Fibroblast of peridontal ligament (primary cell): ENCODE measurements at regions not wholly inside any gene's neighbourhood (a gene's known extent, or its start where the extent isn't known, plus 50 kb on each side); places are given as distances from the start of the nearest gene placed in this dataset.
"Not testable (repeated sequence)": the region's sequence is repeated elsewhere in the genome, so short reads cannot be mapped to it uniquely, and the experiment has no call there.

ENCODE experiments used
- DNase-seq: peaks from one replicate; pipeline ENCODE4 v3.0.0-alpha.2; 2010; ENCODE audit errors: extremely low read depth

DNA sequence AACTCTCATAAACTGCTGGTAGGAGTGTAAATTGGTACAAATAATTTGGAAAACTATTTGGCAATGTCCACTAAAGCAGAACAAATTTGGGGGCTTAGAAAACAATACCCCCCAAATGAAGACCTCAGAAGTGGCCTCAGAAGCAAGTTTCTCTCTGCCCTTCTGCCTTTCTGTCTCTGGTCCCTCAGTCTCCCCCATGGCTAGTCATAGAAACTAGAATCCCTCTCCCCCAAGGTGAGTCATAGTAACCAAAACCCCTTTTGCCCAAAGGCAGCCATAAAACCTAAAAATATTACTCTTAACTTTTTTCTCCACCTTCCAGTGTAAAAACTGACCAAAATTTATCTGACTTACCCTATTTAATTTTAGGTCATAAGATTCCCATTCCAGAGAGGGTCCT lies 350.7 kb upstream of the LRRC3B start:
- DNase-seq = no peak

DNA sequence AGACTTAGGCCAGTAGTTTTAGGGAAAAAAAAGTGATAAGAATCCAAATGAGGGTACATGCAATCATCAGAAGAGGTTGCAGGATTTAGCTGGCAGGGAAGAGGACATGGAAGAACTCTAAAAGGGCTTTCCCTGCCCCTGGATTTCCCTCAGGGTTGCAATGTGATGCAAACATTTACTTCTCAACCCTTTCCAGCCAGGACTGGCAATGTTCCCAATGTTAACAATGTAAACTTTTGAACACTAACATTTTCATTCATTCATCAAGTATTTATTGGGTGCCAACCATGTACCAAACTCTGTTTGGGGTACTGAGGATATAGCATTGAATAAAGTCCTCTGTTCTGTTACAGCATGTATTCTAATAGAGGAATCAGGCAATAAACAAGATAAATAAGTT lies 349.4 kb upstream of the LRRC3B start:
- no peak for DNase-seq

DNA sequence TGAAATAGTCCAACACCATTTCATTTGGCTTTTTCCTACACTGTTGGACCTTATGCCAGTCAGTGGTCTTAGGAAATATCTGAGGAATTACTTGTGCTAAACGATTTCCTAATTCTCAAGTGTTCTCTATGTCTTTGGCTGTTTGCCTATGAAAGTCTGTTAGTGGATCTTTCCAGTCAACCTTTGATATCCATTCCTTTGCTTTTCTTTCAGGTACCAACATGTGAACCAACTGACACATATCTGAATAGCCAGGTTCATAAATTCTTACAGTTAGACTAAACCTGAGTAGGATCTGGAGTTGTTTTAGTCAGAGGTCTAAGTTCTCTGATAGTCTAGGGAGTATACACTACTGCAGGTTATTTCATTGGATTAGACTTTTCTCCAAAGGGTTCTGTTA lies 343.5 kb upstream of the LRRC3B start:
- DNase-seq = no peak

DNA sequence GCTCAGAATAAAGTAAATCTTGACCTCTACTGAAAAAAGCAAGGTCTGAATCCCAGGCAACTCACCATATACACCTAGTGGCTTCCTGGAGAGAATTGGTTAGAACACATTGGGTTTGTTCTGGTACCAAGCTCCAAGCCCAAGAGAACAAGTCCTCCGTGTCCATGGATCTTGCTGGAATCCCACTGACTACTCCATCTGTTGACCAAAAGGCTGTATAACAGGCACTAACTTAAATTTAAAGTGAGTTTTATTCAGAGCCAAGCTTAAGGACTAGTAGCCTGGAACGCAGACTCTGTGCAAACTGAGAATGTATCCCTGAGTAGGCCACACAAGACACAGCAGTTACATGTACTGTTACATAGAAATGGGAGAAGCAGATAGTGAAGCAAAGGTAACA lies 342.1 kb upstream of the LRRC3B start:
- DNase-seq = no peak

DNA sequence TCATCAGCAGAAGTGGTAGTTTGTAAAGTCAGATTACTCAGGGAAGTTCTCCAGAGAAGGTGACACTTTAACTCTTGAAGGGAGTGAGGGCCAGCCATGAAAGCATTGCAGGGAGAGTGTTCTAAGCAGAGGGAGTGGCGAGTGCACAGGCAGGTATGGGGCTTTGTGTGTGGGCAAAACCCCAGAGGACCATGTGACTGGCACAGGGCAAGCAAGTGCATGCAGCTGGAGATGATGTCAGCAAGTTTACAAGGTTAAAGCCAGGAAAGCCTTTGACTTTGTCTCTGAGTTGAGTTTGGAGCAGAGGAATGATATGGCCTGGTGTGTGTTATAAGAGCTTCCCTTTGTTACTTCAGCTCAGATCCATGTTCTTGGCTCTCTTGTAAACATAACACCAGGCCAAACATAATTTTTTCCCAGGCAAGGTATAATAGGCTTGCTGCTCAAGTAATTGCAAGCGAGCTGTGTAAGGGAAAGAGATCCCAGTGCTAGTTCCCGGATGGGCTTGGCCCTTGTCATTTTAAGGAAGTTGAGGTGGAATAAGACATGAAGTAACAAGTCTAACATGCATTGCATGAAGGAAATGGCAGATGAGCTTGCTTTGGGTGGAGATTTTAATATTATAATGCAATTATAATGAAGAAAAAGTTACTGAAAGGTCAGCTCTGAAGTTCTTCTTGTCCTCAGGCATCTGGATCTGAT lies 341.1 kb upstream of the LRRC3B start:
- no peak for DNase-seq

DNA sequence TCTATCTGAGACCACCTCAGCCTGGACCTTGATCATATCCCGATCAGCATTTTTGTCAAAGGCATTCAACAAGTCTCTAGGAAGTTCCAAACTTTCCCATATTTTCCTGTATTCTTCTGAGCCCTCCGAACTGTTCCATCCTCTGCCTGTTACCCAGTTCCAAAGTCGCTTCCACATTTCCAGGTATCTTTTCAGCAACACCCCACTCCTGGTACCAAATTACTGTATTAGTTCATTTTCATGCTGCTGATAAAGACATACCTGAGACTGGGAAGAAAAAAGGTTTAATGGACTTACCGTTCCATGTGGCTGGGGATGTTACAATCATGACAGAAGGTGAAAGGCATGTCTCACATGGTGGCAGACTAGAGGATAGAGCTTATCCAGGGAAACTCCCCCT lies 338.1 kb upstream of the LRRC3B start:
- DNase-seq = not testable (repeated sequence)

DNA sequence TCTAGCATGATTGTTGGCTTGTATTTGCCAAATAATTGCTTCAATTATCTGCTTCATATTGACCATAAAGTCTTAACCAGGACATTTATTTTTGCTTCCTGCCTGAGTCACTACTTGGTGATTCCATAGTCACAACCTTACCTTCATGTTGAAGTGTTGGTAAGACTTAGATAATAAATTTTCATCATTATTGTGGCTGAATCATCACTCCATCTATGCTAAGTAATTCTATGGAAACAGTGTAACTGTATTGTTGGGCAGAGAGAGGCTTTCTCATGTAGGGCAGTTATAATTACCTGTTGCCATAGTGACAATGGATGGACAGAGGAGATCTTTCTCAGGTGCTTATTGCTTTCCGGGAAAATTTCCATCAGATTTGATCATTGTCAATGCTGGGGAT lies 330.7 kb upstream of the LRRC3B start:
- no peak for DNase-seq

DNA sequence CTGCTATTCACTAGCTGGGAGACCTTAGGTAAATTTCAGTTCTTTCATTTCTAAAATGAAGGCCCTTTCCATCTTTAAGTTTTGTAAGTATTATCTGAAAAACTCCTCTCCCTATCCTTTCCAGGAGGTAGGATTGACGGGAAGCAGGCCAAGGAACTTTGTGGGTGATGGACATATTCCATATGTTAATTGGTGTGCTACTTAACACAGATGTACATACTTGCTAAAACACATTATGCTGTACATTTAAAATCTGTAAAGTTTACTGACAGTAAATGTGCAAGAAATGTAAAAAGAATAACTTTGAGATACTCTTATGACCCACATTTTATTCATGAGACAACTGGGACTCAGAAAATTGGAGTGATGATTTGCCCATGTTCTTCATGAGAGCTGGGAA lies 329.8 kb upstream of the LRRC3B start:
- no peak for DNase-seq

DNA sequence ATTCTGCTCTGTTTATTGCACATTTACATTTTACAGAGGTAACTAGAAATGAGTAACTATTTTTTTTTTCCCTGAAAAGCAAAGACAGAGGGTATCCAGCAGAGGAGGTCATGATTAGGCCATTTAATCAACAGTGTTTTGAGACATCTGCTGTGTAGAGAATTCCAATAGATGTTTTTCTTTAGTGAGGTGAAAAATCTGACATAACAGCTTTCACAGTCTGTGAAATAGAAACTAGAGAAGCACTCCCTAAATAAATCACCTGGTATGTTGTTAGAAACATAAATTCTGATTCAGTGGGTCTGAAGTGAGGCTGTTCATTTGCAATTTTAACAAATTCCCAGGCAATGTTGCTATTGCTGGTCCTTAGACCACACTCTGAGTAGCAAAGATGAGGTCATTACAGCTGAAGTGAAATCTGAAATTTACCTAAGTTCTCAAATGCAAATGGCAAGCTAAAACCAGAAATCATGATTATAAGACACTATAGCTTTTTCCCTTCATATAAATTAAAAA lies 329.2 kb upstream of the LRRC3B start:
- DNase-seq = no peak

DNA sequence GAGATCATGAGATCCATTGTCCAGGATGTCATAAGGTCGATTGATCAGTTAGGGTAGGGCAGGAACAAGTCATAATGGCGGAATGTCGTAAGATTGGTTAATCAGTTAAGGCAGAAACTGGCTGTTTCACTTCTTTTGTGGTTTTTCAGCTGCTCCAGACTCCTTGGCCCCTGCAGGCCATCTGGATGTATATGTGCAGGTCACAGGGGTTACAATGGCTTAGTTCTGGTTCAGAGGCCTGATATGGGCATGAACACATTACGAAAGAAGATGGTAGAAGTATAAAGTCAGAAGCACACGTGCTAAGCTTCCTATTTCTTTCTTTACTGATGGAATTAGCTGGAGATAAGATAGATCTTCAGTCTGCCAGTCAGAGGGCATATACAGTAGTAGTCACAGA lies 315.4 kb upstream of the LRRC3B start:
- DNase-seq = no peak

DNA sequence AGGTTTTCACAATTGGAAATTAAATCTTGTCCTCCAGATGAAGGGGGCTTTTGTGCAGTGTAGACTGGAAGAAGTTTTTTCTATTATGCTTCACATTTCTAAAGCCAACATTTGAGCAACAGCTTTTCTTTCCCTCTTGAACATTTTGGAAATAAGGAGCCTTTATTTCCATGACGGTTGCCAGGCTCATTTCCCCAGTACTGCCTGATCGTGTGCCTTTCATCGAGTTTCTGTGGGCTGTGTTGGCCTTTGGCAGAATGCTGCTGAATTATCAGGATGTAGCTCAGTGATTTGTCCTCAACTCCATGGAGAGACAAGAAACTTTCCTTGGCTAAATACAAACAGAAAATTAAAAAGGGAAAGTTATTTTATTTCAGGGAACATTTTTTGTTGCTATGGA lies 314.8 kb upstream of the LRRC3B start:
- no peak for DNase-seq

DNA sequence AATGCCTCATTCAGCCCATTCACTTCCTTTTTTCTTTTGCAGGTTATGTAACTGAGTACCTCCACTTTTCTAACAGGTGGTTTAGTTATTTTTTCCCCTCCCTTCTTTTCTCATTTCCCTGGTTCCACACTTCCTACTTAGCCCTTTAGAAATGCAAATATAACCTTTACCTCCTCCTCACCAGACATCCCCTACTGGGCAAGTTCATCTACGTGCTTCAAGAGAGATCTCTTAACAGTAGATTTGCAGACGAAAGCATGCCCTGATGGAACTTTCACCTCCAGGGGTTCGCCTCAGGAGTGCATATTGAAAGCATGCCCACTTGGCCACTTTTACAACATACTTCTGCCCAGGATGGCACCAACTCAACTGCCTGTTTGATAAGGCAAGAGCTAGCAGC lies 314.1 kb upstream of the LRRC3B start:
- DNase-seq = no peak

DNA sequence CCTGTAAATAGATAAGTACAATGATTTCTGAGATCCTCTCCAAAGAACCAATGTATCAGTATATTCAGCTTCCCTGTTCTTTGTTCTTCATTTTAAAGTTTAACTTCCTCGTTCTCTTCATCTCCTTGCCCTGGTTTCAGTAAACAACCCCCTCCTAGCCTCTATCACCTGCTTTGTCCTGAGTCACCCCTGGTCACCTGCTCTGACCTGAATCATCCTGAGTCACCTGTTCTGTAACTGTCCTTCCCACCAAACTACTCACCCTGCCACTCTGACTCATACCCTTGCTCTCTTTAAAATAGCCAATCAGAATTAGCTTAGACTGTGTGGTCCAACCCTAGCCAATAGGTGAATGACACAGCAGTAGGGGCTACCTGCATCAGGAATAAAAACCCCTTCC lies 313.0 kb upstream of the LRRC3B start:
- not testable (repeated sequence) for DNase-seq

DNA sequence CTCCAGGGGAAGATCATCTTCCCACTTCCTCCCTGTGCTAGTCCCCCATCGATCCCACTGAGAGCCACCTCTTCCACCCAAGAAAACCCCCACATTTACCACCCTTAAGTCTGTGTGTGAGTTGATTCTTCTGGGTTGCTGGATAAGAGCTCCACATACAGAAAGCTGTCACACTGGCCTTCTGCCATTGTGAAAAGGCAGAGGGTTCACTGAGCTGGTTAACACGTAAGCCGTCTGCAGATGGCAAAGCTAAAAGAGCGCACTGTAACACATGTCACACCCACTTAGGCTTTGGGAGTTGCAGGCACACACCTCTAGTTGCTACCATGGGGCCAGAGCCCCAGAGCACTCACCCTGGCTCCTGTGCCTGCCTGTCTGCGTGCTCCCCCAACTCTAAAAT lies 309.8 kb upstream of the LRRC3B start:
- no peak for DNase-seq

DNA sequence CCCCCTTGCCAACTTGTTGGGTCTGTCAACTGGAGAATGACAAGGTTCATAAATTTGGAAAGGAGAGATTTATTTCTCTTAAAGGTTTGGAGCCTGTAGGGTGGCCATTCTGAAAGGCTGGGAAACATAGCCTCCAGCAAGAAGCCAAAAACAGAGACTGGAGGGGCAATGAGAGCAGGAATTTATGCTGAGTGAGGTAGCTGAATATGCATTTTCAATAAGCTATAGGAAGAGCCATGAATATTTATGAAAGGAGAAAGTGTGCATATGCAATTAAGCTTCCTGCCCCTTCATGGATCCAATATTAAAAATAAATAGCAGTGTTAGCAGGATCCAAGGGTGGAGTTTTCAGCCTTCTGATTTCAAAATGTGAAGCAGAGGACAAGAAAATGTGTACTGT lies 306.1 kb upstream of the LRRC3B start:
- DNase-seq = no peak

DNA sequence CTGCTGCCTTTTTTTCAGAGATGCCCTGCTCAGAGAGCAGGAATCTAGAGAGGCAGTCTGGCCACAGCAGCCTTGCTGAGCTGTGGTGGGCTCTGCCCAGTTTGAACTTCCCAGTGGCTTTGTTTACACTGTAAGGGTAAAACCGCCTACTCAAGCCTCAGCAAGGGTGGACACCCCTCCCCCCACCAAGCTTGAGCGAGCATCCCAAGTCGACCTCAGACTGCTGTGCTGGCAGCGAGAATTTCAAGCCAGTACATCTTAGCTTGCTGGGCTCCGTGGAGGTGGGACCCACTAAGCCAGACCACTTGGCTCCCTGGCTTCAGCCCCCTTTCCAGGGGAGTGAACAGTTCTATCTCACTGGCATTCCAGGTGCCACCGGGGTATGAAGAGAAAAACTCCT lies 298.8 kb upstream of the LRRC3B start:
- not testable (repeated sequence) for DNase-seq

DNA sequence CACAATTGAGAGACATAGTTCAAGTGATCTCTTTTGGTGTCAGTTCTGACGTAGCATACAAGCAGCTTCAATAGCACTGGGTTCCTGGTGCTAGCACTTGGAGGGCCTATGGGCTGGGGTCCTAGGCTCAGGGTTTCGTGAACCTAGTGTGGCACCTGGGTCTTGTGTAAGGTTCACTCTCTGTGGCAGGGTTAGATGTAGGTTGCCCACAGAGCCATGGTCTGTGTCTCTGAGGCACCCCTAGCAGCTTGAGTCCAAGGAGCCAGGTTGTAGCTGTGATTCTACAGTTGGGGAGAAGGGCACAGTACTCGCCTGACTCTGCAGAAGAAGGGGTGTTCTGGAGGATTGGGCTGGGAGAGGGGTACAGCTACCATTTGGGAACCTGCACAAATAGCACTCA lies 282.6 kb upstream of the LRRC3B start:
- DNase-seq = no peak

DNA sequence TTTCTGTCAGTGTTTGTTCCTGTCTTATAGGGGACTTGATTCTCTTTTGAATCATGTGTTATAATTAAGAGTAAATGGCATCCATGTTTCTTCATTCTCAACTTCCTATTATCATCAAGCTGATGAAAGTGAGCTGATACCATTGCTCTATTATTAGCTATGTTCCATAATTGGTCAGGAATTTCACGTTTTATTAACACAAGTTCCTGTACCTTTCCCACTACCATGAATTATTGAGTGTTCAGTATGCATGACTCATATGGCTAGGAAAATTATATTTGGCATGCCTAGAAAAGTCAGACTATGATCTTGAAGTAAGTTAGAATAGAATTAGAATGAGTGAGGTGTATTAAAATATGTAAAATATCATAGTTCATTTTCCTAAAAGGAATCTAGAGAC lies 278.9 kb upstream of the LRRC3B start:
- no peak for DNase-seq

DNA sequence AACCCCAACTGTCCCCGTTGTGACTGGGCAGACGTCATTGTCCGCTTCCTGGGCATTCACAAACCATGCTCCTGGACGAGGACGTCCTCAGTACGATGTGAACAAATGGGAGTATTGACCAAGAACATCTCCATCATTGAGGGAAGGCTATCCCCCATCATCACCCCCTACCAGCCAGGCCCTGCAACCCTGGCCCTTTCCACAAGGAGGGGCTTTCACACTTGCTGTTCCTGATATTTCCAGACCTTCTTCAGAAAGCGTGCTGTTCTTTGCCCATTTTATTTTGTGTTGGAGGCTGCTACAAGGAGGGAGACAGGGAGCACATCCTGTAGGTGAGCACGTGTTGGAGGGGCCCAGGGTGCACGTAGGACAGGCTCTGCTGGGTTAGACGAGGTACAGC lies 277.0 kb upstream of the LRRC3B start:
- DNase-seq = no peak

DNA sequence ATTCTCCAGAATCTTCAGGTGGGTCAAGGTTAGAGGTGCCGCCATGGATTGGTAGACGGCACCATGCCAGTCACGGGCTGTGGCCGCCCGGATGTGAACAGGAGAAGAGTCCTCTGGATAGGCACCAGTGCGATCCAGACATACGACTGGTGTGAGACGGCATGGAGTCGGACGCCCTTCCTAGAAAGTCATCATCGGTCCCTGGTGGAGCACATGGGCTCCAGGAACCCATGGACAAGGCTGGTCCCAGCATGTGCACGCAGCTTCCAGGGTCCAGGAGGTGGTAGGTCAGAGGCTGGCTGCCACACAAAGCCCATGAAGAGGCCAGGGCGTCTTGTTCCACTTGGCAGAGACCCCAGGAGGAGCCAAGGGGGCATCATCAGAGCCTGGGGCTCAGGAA lies 276.1 kb upstream of the LRRC3B start:
- DNase-seq = no peak

DNA sequence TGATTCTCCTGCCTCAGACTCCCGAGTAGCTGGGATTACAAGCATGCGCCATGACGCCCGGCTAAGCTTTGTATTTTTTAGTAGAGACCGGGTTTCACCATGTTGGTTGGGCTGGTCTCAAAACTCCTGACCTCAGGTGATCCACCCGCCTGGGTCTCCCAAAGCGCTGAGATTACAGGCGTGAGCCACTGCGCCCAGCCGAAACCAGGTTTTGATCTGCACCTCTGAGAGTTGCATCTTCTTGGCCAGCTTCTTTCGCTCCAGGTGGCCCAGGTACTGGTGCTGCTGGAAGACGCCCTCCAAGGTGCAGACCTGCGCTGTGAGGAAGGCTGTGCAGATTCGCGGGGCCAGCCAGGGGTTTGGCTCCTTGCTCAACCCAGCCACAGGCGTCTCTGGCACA lies 275.4 kb upstream of the LRRC3B start:
- DNase-seq = no peak

DNA sequence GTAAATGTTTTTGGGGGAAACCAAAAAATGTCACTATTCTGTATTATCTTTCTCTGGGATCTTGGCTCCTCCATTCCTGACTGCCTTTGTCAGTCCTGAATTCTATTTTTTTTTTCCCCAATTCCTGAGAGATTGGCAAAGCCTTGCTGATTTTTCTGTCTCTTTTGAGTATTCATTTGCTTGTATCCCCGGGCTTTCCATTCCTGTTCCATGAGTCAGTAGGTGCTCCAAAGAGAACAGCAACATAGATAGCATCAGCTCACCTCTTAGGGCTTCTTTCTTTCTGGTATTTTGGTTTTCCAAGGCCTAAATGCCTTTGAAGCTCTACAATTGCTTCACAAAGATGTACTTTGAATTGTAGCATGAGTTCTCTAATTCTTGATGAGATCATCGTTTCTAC lies 271.7 kb upstream of the LRRC3B start:
- DNase-seq = no peak

DNA sequence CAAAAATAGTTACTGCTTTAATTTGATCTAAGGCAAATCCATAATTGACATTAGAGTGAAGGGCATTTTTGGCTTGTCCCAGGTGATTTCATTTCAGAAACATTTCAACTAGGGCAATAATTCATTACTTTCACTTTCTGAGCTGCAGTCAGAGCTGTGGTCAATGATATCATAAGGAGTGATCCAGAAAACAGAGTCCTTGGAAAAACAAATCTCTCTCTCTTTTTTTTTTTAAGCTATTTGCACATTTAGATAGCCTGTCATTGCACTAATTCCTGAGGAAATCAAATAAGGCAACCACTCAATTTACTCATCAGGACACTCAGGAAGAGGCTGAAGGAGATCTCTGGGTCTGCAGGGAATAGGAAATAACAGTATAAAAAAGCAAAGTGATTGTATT lies 269.5 kb upstream of the LRRC3B start:
- DNase-seq = no peak

DNA sequence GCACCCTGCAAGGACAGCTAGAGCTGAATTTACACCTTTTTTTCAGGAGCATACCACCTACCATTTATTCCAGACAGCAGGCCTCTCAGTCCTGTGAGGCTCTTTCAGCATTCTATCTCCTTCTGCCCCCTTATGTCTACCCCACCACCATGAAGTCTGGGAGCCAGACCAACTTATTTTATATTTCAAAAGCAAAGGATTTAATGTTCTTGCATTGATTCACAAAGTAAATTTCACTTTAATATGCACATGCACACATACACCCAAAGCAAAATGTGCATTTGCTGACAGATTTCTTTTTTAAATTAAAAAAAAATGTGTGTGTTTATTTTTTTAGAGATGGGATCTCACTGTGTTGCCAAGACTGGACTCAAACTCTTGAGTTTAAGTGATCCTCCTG lies 264.2 kb upstream of the LRRC3B start:
- DNase-seq = no peak
